DND-41 (cell line): ENCODE measurements at regions not wholly inside any gene's neighbourhood (a gene's known extent, or its start where the extent isn't known, plus 50 kb on each side); places are given as distances from the start of the nearest gene placed in this dataset.

Experiments used
- ATAC-seq: fragments of 200-7000 bp; cut with Tn5 transposase; 3 replicates; pipeline ENCODE4 v1.9.1; 2021; ENCODE audit warnings: low read depth; ENCODE audit not compliant: insufficient read depth
- DNase-seq: peaks from one replicate; pipeline ENCODE4 v3.0.0-alpha.2; 2020
- H2AFZ ChIP-seq: 2 replicates; pipeline ENCODE4 v1.6.0; 2012; ENCODE audit warnings: low read depth, low read length
- H3K27ac ChIP-seq: 2 replicates; pipeline ENCODE4 v1.5.1; 2012; ENCODE audit warnings: low read length, inconsistent platforms
- H3K27me3 ChIP-seq: fragments of 200-600 bp; sonication (generic); 2 replicates; pipeline ENCODE4 v1.6.0; 2012; ENCODE audit warnings: low read length, mild to moderate bottlenecking, inconsistent platforms; ENCODE audit not compliant: insufficient read depth, poor library complexity
- H3K36me3 ChIP-seq: 2 replicates; pipeline ENCODE4 v1.5.1; 2012; ENCODE audit warnings: low read length, inconsistent platforms; ENCODE audit not compliant: insufficient read depth
- H3K4me1 ChIP-seq: 2 replicates; pipeline ENCODE4 v1.5.1; 2012; ENCODE audit warnings: mild to moderate bottlenecking, low read length; ENCODE audit not compliant: insufficient read depth
- H3K4me2 ChIP-seq: 2 replicates; pipeline ENCODE4 v1.6.0; 2012; ENCODE audit warnings: mild to moderate bottlenecking, moderate library complexity, low read length, inconsistent platforms; ENCODE audit not compliant: insufficient read depth
- H3K4me3 ChIP-seq, 2 experiments: fragments of 200-600 bp in 1 of 2; shearing (Covaris generic) in 1 of 2; 2 replicates each; pipeline ENCODE4 v1.5.1; 2012 to 2016; ENCODE audit warnings: inconsistent platforms in 2 of 2, low read length in 2 of 2, mild to moderate bottlenecking in 2 of 2, low read depth in 1 of 2, moderate library complexity in 1 of 2
- H3K79me2 ChIP-seq: 2 replicates; pipeline ENCODE4 v1.6.0; 2012; ENCODE audit warnings: low read length, inconsistent platforms; ENCODE audit not compliant: insufficient read depth
- H3K9ac ChIP-seq: 2 replicates; pipeline ENCODE4 v1.6.0; 2012; ENCODE audit warnings: low read depth, mild to moderate bottlenecking, inconsistent platforms, low read length, moderate library complexity
- H3K9me3 ChIP-seq: 2 replicates; pipeline ENCODE4 v1.5.1; 2012; ENCODE audit warnings: low read length, moderate library complexity, mild to moderate bottlenecking, inconsistent platforms; ENCODE audit not compliant: insufficient read depth, severe bottlenecking
- H4K20me1 ChIP-seq: 2 replicates; pipeline ENCODE4 v1.6.0; 2012; ENCODE audit warnings: low read length; ENCODE audit not compliant: insufficient read depth
- EZH2 ChIP-seq: IDR thresholded peaks from 3 replicates; pipeline ENCODE4 v1.6.1; 2012; ENCODE audit warnings: borderline replicate concordance, low read depth, mild to moderate bottlenecking, moderate library complexity, low read length, inconsistent platforms; ENCODE audit not compliant: severe bottlenecking
- TF ChIP-seq, protein P1 (sequence below): IDR thresholded peaks from 2 replicates; pipeline ENCODE4 v1.5.1; 2012; ENCODE audit warnings: borderline replicate concordance, low read length, moderate library complexity, mild to moderate bottlenecking; ENCODE audit not compliant: poor library complexity, severe bottlenecking; ENCODE audit errors: extremely low read depth

GRCh38 chr10:83834096-83834495 lies 305.2 kb upstream of the GHITM start:
- H3K9me3 ChIP-seq: no peaks in the 10 kb centered on the region
- H3K79me2 ChIP-seq: no peaks in the 10 kb centered on the region
- no peak overlapping the region for H2AFZ ChIP-seq
- ATAC-seq (no peak), DNase-seq (no peak)
- no peak overlapping the region for H3K4me2 ChIP-seq
- no peaks in the 10 kb centered on the region for H3K36me3 ChIP-seq
- H3K4me3 ChIP-seq: no peak overlapping the region
- no peaks in the 10 kb centered on the region for H4K20me1 ChIP-seq
- no peak for TF ChIP-seq EZH2
- TF ChIP-seq, protein P1, sequence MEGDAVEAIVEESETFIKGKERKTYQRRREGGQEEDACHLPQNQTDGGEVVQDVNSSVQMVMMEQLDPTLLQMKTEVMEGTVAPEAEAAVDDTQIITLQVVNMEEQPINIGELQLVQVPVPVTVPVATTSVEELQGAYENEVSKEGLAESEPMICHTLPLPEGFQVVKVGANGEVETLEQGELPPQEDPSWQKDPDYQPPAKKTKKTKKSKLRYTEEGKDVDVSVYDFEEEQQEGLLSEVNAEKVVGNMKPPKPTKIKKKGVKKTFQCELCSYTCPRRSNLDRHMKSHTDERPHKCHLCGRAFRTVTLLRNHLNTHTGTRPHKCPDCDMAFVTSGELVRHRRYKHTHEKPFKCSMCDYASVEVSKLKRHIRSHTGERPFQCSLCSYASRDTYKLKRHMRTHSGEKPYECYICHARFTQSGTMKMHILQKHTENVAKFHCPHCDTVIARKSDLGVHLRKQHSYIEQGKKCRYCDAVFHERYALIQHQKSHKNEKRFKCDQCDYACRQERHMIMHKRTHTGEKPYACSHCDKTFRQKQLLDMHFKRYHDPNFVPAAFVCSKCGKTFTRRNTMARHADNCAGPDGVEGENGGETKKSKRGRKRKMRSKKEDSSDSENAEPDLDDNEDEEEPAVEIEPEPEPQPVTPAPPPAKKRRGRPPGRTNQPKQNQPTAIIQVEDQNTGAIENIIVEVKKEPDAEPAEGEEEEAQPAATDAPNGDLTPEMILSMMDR: no peak
- no peak overlapping the region for H3K27ac ChIP-seq
- no peak overlapping the region for H3K9ac ChIP-seq
- no peaks in the 10 kb centered on the region for H3K27me3 ChIP-seq
- no peaks in the 10 kb centered on the region for H3K4me1 ChIP-seq

DNA sequence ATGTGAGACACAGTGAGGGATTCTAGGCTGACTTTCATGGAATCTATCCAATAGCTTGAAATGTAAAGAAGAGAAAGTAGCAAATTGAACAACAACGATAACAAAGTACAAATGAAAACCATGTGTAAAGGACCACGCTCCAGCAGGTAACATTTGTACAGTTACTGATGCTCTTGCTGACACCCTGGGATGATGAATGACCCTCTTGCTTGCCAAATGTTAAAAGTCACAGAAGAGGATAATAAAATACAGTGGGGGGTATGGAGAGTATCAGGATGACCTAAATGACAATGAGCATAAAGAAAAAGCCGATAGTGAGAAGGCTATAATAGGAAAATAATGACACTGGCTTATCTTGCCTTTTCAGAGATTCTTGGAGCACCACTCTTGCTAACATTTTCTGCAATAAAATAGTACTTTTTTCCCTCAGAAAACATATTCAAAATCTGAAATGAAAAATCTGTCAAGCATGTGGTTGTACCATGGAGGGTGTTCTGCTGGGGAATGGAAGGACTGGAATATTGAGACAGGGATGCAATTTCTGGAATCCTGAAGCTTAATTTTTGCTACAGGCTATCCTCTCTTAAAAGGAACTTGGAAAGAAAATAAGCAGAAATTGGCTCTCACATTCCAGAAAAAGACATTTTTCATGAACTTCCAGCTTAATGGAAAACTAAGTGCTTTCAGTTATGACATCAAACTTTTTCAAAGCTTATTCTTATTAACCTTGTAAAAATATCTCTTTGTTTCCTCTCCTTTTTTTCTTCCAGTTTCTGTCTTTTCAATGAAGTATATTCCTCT lies 303.2 kb upstream of the GHITM start:
- H2AFZ ChIP-seq: no peak overlapping the region
- DNase-seq: no peak
- no peak overlapping the region for H3K4me2 ChIP-seq

GRCh38 chr10:83848677-83849076 lies 290.6 kb upstream of the GHITM start:
- Histone ChIP-seq H3K79me2 (no peaks in the 10 kb centered on the region), H3K4me3 (no peak overlapping the region), H3K9ac (no peak overlapping the region), H4K20me1 (no peaks in the 10 kb centered on the region), H3K27ac (no peak overlapping the region), H3K36me3 (no peaks in the 10 kb centered on the region), H2AFZ (no peak overlapping the region), H3K9me3 (no peaks in the 10 kb centered on the region), H3K27me3 (no peaks in the 10 kb centered on the region), H3K4me1 (no peaks in the 10 kb centered on the region), H3K4me2 (no peak overlapping the region)
- DNase-seq (no peak), ATAC-seq (no peak)
- TF ChIP-seq EZH2: no peak
- TF ChIP-seq, protein P1: no peak

More for the DNA sequence above, 303.2 kb upstream of the GHITM start:
- no peaks in the 10 kb centered on the region for H3K79me2 ChIP-seq
- TF ChIP-seq EZH2: no peak
- TF ChIP-seq, protein P1: no peak
- no peaks in the 10 kb centered on the region for H3K9me3 ChIP-seq
- no peak overlapping the region for H3K9ac ChIP-seq
- no peaks in the 10 kb centered on the region for H4K20me1 ChIP-seq
- H3K36me3 ChIP-seq: no peaks in the 10 kb centered on the region
- no peak overlapping the region for H3K27ac ChIP-seq
- H3K27me3 ChIP-seq: no peaks in the 10 kb centered on the region
- no peaks in the 10 kb centered on the region for H3K4me1 ChIP-seq
- ATAC-seq: no peak
- no peak overlapping the region for H3K4me3 ChIP-seq
